Heart left ventricle (tissue), 16 donors: ENCODE measurements at regions not wholly inside any gene's neighbourhood (a gene's known extent, or its start where the extent isn't known, plus 50 kb on each side); places are given as distances from the start of the nearest gene placed in this dataset.

ENCODE experiments used
- ATAC-seq, 4 donors: fragments of 200-7000 bp; cut with Tn5 transposase; one replicate each; pipeline ENCODE4 v1.9.1; 2020 to 2022; ENCODE audit warnings: moderate library complexity in 4 of 4, mild to moderate bottlenecking in 3 of 4, moderate number of reproducible peaks in 1 of 4
- DNase-seq, 5 donors: peaks; one replicate each; pipeline ENCODE4 v3.0.0-alpha.2; 2020
- H3K27ac ChIP-seq, 12 donors: fragments of 200-600 bp; sonication (generic) in 4 of 12; one replicate each; pipeline versions ENCODE4 v1.5.0 to v1.8.0; 2016 to 2022; ENCODE audit warnings: mild to moderate bottlenecking in 2 of 12
- H3K27me3 ChIP-seq, 9 donors: fragments of 200-600 bp; sonication (generic) in 2 of 9; one replicate each; pipeline versions ENCODE4 v1.5.1 to v1.8.0; 2016 to 2022; ENCODE audit warnings: mild to moderate bottlenecking in 3 of 9
- H3K36me3 ChIP-seq, 9 donors: fragments of 200-600 bp; sonication (generic) in 2 of 9; one replicate each; pipeline versions ENCODE4 v1.5.0 to v1.8.0; 2018 to 2022; ENCODE audit warnings: mild to moderate bottlenecking in 2 of 9
- H3K4me1 ChIP-seq, 12 donors: fragments of 200-600 bp; sonication (generic) in 4 of 12; one replicate each; pipeline versions ENCODE4 v1.5.0 to v1.8.0; 2016 to 2022; ENCODE audit warnings: mild to moderate bottlenecking in 3 of 12
- H3K4me3 ChIP-seq, 12 donors: fragments of 200-600 bp; sonication (generic) in 4 of 12; one replicate each; pipeline versions ENCODE4 v1.5.0 to v1.8.0; 2017 to 2022; ENCODE audit warnings: mild to moderate bottlenecking in 9 of 12, moderate library complexity in 4 of 12
- H3K9me3 ChIP-seq, 12 donors: fragments of 200-600 bp; sonication (generic) in 4 of 12; one replicate each; pipeline versions ENCODE4 v1.5.0 to v1.8.0; 2016 to 2022; ENCODE audit warnings: mild to moderate bottlenecking in 1 of 12
- POLR2A ChIP-seq, 2 donors: fragments of 450-650 bp; IDR thresholded peaks; one replicate each; pipeline ENCODE4 v1.6.1; 2017; ENCODE audit warnings: antibody characterized with exemption in 2 of 2, mild to moderate bottlenecking in 2 of 2, moderate library complexity in 2 of 2
- WGBS, 4 donors: extraction: QIAGEN DNeasy Blood & Tissue Kit in 2 of 4; methylation state at CpG; one replicate each; pipeline versions ENCODE4 v1.1.5 to v1.1.7; 2013 to 2018; 5-methylcytosine and 5-hydroxymethylcytosine counted together
- intact Hi-C, 10 donors: fragments of 100-400 bp; cut with DNase I; formaldehyde crosslinking; loops; one replicate each; pipeline versions ENCODE4 v1.11.1 to v1.14.2; 2022
- TF ChIP-seq, protein P1 (sequence below), 12 donors: fragments of 200-600 bp; sonication (generic) in 4 of 12; IDR thresholded peaks; one replicate each; pipeline versions ENCODE4 v1.5.0 to v1.8.0; 2018 to 2022; ENCODE audit warnings: antibody characterized with exemption in 12 of 12, mild to moderate bottlenecking in 5 of 12
- donor health status: ischemic (EF 13 %, LVEDD 7.1; RV severe dilation, severe dysfunction).
- donor health status: healthy with polysubstance abuse.
- donor health status: DM: no; HTN: yes; CAD: no.
- donor health status: DM: no; HTN: no; CAD: no.
- donor health status: ischemic (EF 25% LVEDD 6.9; RV normal size, moderate dysfunction).
- donor health status: ischemic (EF 25% LVEDD 5.7; RV mildly dilated, moderate dysfunction).
- donor health status: healthy.
- donor health status: DM: yes; HTN: yes; CAD: no.
- donor health status: ischemic (EF 35%, LVEDD 5.7; RV mildly dilated, moderate dysfunction).
- donor health status: nonischemic (EF 11% LVEDD 7.7; RV severe dilation, severe dysfunction).
- donor health status: DM: yes; HTN: yes; CAD: no.
- donor health status: PGD.
- donor health status: ischemic (EF 29% LVEDD 5.4; RV normal size, mild dysfunction).
- donor health status: nonischemic (EF 23%, LVEDD 6.1; RV moderate dilation, normal function).

DNA sequence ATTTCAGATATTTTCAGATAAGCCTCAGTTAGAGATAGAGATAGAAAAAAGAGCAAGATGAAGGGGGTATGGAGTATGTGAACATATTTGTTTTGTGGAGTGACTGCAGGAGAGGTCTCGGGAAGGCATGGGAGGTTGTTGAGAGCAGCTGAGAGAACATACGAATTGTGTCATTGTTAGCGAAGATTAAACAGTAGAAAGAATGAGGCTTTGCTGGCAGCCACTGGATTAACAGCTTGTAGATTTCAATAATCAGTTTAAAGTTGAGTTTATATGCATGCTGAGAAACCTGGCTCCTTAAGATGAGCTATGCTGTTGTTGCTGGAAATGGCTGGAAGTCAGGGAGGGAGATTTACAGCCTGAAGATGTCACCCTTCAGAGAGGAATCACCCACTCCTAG is 100.9 kb upstream of the SORCS3 start:
- no peaks in the 10 kb centered on the region for H3K9me3 ChIP-seq
- no peaks in the 10 kb centered on the region for H3K36me3 ChIP-seq
- intact Hi-C loops: no loop called here
- no peak for DNase-seq
- H3K27ac ChIP-seq: no peak overlapping the region
- WGBS, 4 donors: 55 to 76% (median 63%) methylated on average over 3 of the region's 3 CpGs
- no peaks in the 10 kb centered on the region for H3K4me1 ChIP-seq
- no peak overlapping the region for H3K4me3 ChIP-seq
- no peak for ATAC-seq
- peaks cover 0 to 14% (median 0%) of the 10 kb centered on the region in 9 donors for H3K27me3 ChIP-seq
- no peak for TF ChIP-seq POLR2A (IDR thresholded peaks at IDR 0.05)
- TF ChIP-seq, protein P1, sequence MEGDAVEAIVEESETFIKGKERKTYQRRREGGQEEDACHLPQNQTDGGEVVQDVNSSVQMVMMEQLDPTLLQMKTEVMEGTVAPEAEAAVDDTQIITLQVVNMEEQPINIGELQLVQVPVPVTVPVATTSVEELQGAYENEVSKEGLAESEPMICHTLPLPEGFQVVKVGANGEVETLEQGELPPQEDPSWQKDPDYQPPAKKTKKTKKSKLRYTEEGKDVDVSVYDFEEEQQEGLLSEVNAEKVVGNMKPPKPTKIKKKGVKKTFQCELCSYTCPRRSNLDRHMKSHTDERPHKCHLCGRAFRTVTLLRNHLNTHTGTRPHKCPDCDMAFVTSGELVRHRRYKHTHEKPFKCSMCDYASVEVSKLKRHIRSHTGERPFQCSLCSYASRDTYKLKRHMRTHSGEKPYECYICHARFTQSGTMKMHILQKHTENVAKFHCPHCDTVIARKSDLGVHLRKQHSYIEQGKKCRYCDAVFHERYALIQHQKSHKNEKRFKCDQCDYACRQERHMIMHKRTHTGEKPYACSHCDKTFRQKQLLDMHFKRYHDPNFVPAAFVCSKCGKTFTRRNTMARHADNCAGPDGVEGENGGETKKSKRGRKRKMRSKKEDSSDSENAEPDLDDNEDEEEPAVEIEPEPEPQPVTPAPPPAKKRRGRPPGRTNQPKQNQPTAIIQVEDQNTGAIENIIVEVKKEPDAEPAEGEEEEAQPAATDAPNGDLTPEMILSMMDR (IDR thresholded peaks at IDR 0.05): no peak

DNA sequence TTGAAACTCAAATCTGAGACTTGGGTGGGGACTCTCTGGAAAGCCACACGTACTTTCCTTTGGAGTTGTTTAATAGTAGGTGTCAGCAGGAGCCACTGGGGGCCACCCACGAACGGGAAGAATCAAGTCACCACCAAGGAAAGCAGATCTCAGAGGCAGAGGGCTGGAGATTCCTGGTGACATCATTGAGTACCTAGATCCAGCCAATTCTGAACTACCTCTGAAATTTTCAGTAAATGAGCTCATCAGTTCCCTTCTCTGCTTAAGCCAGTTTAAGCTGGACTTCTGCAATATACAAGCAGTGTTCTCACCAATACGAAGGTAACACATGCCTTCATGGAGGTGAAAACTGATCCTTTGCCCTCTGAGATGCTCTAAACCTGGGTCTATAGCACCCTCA is 99.3 kb upstream of the SORCS3 start:
- DNase-seq (no peak), ATAC-seq (no peak)
- Histone ChIP-seq H3K36me3 (no peaks in the 10 kb centered on the region), H3K9me3 (no peaks in the 10 kb centered on the region), H3K27me3 (peaks cover 0 to 8% (median 0%) of the 10 kb centered on the region in 9 donors), H3K4me3 (no peak overlapping the region), H3K27ac (no peak overlapping the region), H3K4me1 (no peaks in the 10 kb centered on the region)
- WGBS, 4 donors: 53 to 65% (median 59%) methylated on average over 4 of the region's 4 CpGs
- TF ChIP-seq POLR2A (IDR thresholded peaks at IDR 0.05): no peak
- TF ChIP-seq, protein P1 (IDR thresholded peaks at IDR 0.05): no peak
- intact Hi-C loops: no loop called here

DNA sequence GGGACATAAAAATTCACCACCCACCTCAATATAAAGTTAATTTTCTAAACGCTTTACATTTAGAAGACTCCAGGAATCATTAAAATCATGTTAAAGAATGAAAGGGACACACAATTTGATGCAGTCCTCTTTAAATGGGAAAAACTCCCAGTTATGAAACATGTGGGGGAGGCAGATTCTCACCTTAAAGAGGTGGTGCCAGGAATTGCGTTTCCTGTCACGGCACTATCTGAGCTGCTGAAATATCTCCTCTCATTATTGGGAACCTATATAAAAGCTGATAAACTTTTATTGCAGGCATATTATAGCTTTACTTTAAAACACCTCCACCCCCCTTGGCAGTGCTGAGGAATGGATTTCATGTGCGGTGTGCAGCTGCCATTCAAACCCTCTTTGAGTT is 94.8 kb upstream of the SORCS3 start:
- DNase-seq: no peak
- H3K27me3 ChIP-seq: peaks cover 0 to 4% (median 0%) of the 10 kb centered on the region in 9 donors
- no peak overlapping the region for H3K27ac ChIP-seq
- TF ChIP-seq, protein P1 (IDR thresholded peaks at IDR 0.05): no peak
- no peak for TF ChIP-seq POLR2A (IDR thresholded peaks at IDR 0.05)
- intact Hi-C loops: no loop called here
- H3K36me3 ChIP-seq: no peaks in the 10 kb centered on the region
- ATAC-seq: no peak
- H3K9me3 ChIP-seq: no peaks in the 10 kb centered on the region
- no peaks in the 10 kb centered on the region for H3K4me1 ChIP-seq
- 76 to 90% (median 83%) methylated on average over 4 of the region's 4 CpGs for WGBS, 4 donors
- H3K4me3 ChIP-seq: no peak overlapping the region

DNA sequence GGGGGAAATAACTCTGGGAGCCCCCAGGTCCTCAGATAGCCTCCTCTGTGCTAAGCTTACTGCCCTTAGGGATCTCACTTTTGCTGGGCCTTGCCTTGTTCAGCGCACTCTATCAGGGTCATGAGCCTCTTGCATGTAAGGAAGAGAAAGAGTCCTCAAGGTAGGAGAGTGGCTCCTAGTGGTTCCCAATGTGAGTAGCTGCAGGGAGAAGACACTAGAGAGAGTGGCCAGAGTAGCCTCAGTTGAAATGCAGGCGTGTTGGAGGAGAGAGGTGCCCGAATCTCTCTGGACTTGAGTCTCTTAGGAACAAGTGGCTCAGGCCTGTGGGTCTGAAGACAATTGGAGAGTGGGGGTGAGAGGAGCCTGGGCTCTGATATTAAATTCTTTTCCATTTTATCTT is 94.3 kb upstream of the SORCS3 start:
- H3K27ac ChIP-seq: no peak overlapping the region
- no peak overlapping the region for H3K4me3 ChIP-seq
- WGBS, 4 donors: 66 to 73% (median 69%) methylated on average over 3 of the region's 3 CpGs
- H3K27me3 ChIP-seq: no peaks in the 10 kb centered on the region
- no peak for TF ChIP-seq POLR2A (IDR thresholded peaks at IDR 0.05)
- TF ChIP-seq, protein P1 (IDR thresholded peaks at IDR 0.05): no peak
- no peaks in the 10 kb centered on the region for H3K4me1 ChIP-seq
- H3K36me3 ChIP-seq: no peaks in the 10 kb centered on the region
- intact Hi-C loops: no loop called here
- no peaks in the 10 kb centered on the region for H3K9me3 ChIP-seq
- ATAC-seq (no peak), DNase-seq (no peak)
